NB4 (cell line): ENCODE measurements at regions not wholly inside any gene's neighbourhood (a gene's known extent, or its start where the extent isn't known, plus 50 kb on each side); places are given as distances from the start of the nearest gene placed in this dataset.

Source experiments
- CTCF ChIP-seq: IDR thresholded peaks from one replicate; pipeline ENCODE4 v1.5.1; 2012; ENCODE audit warnings: low read depth, low read length
- MYC ChIP-seq: IDR thresholded peaks from 2 replicates; pipeline ENCODE4 v1.6.1; 2011; ENCODE audit warnings: low read depth, low read length
- POLR2A ChIP-seq: IDR thresholded peaks from 2 replicates; pipeline ENCODE4 v1.6.1; 2011; ENCODE audit warnings: mild to moderate bottlenecking; ENCODE audit not compliant: insufficient read length; ENCODE audit errors: extremely low read depth
- TF ChIP-seq, protein P1 (sequence below): IDR thresholded peaks from 2 replicates; pipeline ENCODE4 v1.6.1; 2011; ENCODE audit warnings: low read depth, low read length

GRCh38 chr12:107196681-107197080 is 103.3 kb upstream of the CRY1 start:
- TF ChIP-seq CTCF: no peak
- TF ChIP-seq POLR2A: no peak
- no peak for TF ChIP-seq MYC
- TF ChIP-seq, protein P1, sequence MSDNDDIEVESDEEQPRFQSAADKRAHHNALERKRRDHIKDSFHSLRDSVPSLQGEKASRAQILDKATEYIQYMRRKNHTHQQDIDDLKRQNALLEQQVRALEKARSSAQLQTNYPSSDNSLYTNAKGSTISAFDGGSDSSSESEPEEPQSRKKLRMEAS: no peak
